Hippocampal formation (tissue), 2 donors: ENCODE measurements at regions not wholly inside any gene's neighbourhood (a gene's known extent, or its start where the extent isn't known, plus 50 kb on each side); places are given as distances from the start of the nearest gene placed in this dataset.

Experiments
- DNase-seq, 2 donors: peaks; one replicate each; lab custom pipeline; 2025; lab: John Stamatoyannopoulos, UW

DNA sequence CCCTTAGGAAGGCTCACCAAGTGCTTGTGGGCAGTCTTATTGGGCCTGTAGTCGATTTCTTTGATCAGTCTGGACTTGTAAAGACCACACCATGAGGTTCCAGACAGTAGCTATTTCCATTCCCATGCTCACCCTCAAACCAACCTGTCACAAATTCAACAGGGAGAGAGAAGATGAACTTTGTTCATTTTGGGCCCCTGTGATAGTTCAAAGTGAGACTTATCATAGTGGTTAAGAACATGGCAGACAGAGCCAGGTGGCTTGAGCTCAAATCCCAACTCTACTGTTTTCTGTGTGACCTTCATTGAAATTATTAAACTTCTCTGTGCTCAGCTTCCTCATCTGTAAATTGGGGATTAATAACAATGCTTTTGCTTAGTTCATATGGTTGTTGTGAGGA lies 53.9 kb upstream of the CTLA4 start:
- DNase-seq = no peak

DNA sequence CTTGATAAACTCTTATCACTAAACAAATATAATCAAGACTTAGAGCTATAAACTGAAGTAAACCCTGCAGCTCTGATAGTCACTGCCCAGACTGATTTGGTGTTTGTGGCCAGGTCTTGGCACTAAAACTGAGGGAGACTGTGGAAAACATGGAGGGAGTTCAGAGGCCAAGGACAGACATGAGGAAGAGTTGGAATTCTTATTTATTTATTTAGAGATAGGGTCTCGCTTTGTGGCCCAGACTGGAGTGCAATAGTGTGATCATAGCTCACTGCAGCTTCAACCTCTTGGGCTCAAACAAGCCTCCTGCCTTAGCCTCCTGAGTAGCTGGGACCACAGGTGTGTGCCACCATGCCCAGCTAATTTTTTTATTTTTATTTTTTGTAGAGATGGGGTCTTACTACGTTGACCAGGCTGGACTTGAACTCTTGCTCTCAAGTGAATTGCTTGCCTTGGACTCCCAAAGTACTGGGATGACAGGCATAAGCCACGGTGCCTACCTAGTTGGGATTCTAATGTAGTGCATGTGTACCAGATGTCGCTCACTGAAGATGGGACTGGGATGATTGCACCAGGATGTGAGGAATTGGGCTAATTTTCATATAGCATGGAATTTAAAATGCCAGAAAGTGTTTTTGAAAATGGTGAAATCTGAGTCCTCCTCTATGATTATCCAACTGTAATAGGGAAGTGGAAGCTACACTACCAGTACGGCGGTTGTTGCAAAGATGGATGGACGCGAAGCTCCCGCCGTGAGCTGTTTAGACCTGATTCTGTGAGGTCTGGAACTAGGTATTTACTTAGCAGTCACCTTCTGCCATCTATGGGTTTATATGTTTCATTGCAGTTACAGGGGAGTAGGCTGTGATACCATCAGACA lies 52.7 kb upstream of the CTLA4 start:
- DNase-seq = peak in 1 of 2 donors; percentile 82

DNA sequence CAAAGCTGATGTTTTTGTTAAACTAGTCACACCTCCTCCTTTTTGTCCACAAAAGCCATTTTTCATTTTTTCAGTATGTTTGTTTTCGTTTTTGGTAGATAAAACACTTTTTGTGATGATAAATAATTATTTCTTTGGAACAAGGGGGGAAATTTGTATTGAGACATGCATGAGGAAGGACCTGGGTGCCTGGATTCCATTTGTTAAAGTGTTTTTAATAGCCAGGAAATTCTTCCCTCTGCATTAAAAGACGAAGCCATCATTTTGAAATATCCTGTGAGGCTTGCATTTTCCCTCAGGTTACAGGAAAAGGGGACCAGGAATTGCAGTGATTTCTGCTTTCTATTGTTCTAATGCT lies 52.1 kb upstream of the CTLA4 start:
- DNase-seq = no peak

DNA sequence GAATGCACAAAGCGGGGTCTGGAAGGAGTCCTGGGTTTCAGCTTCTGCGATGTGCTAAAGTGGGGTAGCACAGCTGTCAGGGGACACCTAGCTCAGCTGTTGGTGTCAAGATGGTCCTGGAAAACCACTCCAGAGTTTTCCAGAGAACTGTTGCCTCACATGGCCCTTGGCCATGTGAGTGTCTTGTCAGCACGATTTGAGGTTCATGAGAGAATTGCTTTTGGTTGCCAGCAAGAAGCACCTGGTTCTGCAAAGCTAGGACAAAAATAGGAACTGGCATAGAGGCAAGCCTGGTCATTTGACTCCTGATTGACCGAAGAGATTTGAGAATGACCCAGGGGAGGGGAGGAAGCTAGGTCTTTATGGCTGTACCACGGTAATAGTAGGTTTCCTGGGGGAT lies 50.4 kb upstream of the CTLA4 start:
- DNase-seq = no peak
